K562 (cell line): ENCODE measurements at regions not wholly inside any gene's neighbourhood (a gene's known extent, or its start where the extent isn't known, plus 50 kb on each side); places are given as distances from the start of the nearest gene placed in this dataset.

Experiments
- ELF4 ChIP-seq: fragments of 450-650 bp; formaldehyde crosslinking; IDR thresholded peaks from 2 replicates; pipeline ENCODE4 v1.4.0; 2022; ENCODE audit warnings: missing genetic modification characterization
- GABPB1 ChIP-seq: sonication (generic); formaldehyde crosslinking; IDR thresholded peaks from 2 replicates; pipeline ENCODE4 v1.8.0; 2022; ENCODE audit warnings: mild to moderate bottlenecking, missing genetic modification reagents
- SREBF1 ChIP-seq: fragments of 150-350 bp; IDR thresholded peaks from 2 replicates; pipeline ENCODE4 v1.6.1; 2014; ENCODE audit warnings: antibody characterized with exemption, low read depth, low read length, borderline replicate concordance
- ZBTB34 ChIP-seq: fragments of 250-450 bp; sonication (Bioruptor Pico); IDR thresholded peaks from 2 replicates; pipeline ENCODE4 v1.8.0; 2021; ENCODE audit warnings: mild to moderate bottlenecking, moderate library complexity
- ZFX ChIP-seq: sonication (generic); formaldehyde crosslinking; IDR thresholded peaks from 2 replicates; pipeline ENCODE4 v1.8.0; 2022; ENCODE audit warnings: mild to moderate bottlenecking, missing genetic modification reagents, moderate library complexity
- TF ChIP-seq, protein P1 (sequence below): sonication (generic); formaldehyde crosslinking; IDR thresholded peaks from 2 replicates; pipeline ENCODE4 v1.8.1; 2022; ENCODE audit warnings: missing genetic modification reagents

DNA sequence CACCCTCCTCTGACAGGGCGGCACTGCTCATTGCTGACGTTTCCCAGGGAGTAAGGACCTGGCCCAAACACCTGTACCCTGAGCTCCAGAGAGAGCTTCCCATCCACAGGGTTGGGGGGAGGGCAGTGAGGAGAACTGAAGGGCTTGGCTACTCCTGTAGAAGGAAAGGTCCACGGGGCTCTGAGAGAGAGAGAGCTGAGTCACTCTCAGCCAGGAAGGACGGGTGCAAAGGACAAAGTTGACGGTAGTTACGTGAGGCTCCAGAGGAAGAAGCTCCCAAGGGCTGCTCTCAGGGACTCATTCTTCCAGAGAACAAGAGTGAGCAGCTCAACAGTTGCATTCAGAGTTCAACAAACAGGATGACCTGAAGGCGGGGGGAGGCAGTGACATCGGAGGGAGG, 852.5 kb downstream of the GALR1 start:
- TF ChIP-seq ZFX (CRISPR knock-in tag) (no peak), ELF4 (CRISPR knock-in tag) (no peak), SREBF1 (no peak), ZBTB34 (no peak), GABPB1 (CRISPR knock-in tag) (no peak)
- TF ChIP-seq, protein P1, sequence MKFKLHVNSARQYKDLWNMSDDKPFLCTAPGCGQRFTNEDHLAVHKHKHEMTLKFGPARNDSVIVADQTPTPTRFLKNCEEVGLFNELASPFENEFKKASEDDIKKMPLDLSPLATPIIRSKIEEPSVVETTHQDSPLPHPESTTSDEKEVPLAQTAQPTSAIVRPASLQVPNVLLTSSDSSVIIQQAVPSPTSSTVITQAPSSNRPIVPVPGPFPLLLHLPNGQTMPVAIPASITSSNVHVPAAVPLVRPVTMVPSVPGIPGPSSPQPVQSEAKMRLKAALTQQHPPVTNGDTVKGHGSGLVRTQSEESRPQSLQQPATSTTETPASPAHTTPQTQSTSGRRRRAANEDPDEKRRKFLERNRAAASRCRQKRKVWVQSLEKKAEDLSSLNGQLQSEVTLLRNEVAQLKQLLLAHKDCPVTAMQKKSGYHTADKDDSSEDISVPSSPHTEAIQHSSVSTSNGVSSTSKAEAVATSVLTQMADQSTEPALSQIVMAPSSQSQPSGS (CRISPR knock-in tag) = no peak
